Inflammatory macrophage treated with lipopolysaccharide for 1 hour (primary cell): ENCODE measurements at regions not wholly inside any gene's neighbourhood (a gene's known extent, or its start where the extent isn't known, plus 50 kb on each side); places are given as distances from the start of the nearest gene placed in this dataset.
A peak's percentile ranks its signal among the peaks of the same experiment; 100 is the strongest.
"Not testable (repeated sequence)": the region's sequence is repeated elsewhere in the genome, so short reads cannot be mapped to it uniquely, and the experiment has no call there.

Experiments used
- DNase-seq, 2 donors: peaks; one replicate each; pipeline ENCODE4 v3.0.0-alpha.2; 2020 to 2022

GRCh38 chr1:208652296-208653160 lies 408.3 kb upstream of the PLXNA2 start:
- peak in 1 of 2 donors; percentile 71 for DNase-seq

- no peak for DNase-seq
Observed at GRCh38 chr1:208653426-208653825, 409.2 kb upstream of the PLXNA2 start.

- peak in 1 of 2 donors; percentile 33 for DNase-seq
Observed at GRCh38 chr1:208654241-208654640, 410.1 kb upstream of the PLXNA2 start.

- peak; percentile 39 to 54 for DNase-seq
Observed at GRCh38 chr1:208665936-208666335, 421.8 kb upstream of the PLXNA2 start.

GRCh38 chr1:208668991-208669390 lies 424.8 kb upstream of the PLXNA2 start:
- DNase-seq: no peak

- DNase-seq: no peak
Observed at GRCh38 chr1:208670778-208671177, 426.6 kb upstream of the PLXNA2 start.

GRCh38 chr1:208681878-208682663 lies 437.9 kb upstream of the PLXNA2 start:
- no peak for DNase-seq

- no peak for DNase-seq
Observed at GRCh38 chr1:208682664-208683013, 438.5 kb upstream of the PLXNA2 start.

GRCh38 chr1:208683141-208683540 lies 439.0 kb upstream of the PLXNA2 start:
- no peak for DNase-seq

- no peak for DNase-seq
Observed at GRCh38 chr1:208684192-208684591, 440.0 kb upstream of the PLXNA2 start.

GRCh38 chr1:208686592-208686991 lies 442.4 kb upstream of the PLXNA2 start:
- no peak for DNase-seq

GRCh38 chr1:208688656-208689315 lies 444.6 kb upstream of the PLXNA2 start:
- DNase-seq: no peak

GRCh38 chr1:208691012-208691411 lies 446.8 kb upstream of the PLXNA2 start:
- no peak for DNase-seq

- no peak for DNase-seq
Observed at GRCh38 chr1:208709981-208710380, 465.8 kb upstream of the PLXNA2 start.

GRCh38 chr1:208714323-208714722 lies 470.1 kb upstream of the PLXNA2 start:
- peak in 1 of 2 donors; percentile 3 for DNase-seq

GRCh38 chr1:208717525-208717924 lies 473.3 kb upstream of the PLXNA2 start:
- DNase-seq: no peak

- no peak for DNase-seq
Observed at GRCh38 chr1:208722592-208722991, 478.4 kb upstream of the PLXNA2 start.

- peak; percentile 12 to 22 for DNase-seq
Observed at GRCh38 chr1:208724079-208724478, 479.9 kb upstream of the PLXNA2 start.

- no peak for DNase-seq
Observed at GRCh38 chr1:208728815-208729214, 484.6 kb upstream of the PLXNA2 start.

- peak; percentile 1 to 23 for DNase-seq
Observed at GRCh38 chr1:208731981-208732821, 488.0 kb upstream of the PLXNA2 start.

- no peak for DNase-seq
Observed at GRCh38 chr1:208737161-208737560, 493.0 kb upstream of the PLXNA2 start.

- no peak for DNase-seq
Observed at GRCh38 chr1:208737922-208738321, 493.7 kb upstream of the PLXNA2 start.

GRCh38 chr1:208739636-208740035 lies 495.5 kb upstream of the PLXNA2 start:
- DNase-seq: not testable (repeated sequence)
